ENCODE measurements at regions not wholly inside any gene's neighbourhood (a gene's known extent, or its start where the extent isn't known, plus 50 kb on each side); places are given as distances from the start of the nearest gene placed in this dataset.
A peak's percentile ranks its signal among the peaks of the same experiment; 100 is the strongest.

DNA sequence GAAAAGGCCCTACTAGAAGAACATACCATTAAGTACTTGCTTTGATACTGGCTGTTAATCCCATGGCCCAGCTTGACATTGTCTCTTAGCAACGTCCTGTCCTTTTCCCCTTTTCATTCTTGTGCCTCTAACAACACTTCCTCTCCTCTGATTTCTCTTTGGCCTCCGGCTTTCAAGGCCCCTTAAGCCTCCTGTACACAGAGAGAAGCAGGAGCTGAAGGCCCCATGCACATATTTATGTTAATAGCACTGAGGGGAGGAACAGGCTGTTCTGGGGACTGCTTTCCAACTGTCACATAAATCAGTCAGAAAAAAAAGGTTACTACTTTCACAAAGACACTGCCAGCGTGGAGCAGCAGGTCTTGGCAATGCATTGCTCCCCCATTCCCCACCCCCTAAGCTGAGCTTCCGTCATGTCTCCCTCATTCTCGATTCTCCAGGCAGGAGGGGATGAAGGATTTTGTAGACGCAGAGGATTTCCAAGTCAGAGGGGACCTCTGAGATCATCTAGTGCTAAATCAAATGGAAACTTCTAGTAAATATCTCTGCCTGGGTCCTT, 257.4 kb upstream of the ADAMTS9 start:
- DNase-seq (ENCODE audit: low spot score) = no peak

DNA sequence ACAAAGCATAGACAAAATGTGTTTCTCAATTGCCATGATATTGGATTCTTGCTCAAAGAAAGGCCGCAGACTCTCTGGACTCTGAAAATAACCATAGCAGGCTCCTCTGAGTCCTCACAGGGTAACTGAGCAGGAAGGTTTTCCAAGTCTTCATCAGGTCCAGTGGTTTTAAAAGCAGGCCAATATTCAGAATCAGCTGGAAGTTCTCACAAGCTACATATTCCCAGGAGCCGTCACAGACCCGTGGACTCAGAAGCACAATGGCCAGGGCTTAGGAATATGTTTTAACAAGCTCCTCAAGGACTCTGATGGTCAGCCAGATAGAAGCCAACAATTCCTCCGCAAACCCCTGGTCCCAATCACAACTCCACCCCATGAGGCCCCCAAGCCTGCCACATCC, 256.1 kb upstream of the ADAMTS9 start:
- DNase-seq (ENCODE audit: low spot score) = no peak

- DNase-seq (ENCODE audit: low spot score) = no peak
Measured at GRCh38 chr3:64940596-64941348, 253.0 kb upstream of the ADAMTS9 start.

DNA sequence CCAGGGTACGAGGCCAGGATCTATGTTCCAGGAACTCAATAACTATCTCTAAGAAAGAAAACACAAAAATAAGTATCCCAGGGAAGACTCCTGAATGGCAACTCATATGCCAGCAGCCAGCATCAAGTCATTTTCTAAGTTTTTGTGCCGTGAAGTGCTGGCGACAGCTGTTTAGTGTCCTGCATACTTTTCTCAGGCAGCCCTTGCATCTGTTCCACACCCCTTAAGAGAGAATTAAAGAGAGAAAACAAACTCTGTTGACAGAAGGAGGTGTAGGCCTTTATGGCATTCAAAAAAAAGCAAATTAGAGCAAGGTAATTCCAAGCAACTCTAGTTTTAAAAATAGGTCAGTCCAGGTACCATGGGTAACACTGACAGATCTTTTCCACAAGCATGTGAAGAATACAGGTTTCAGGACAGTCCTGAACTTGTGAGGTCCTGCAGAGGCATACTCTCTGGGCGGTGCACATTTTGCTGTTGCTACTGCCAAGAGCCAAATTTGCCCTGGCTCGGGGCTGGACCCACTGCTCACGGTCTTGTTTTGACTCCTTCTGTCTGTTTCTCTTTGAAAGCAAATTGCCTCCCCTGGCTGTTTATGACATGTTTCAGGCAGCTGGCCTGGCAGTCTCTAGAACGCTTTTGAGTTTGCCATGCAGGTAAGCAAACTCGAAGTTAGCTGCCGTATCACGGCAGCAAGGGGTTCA, 252.1 kb upstream of the ADAMTS9 start:
- no peak for DNase-seq (ENCODE audit: low spot score)

GRCh38 chr3:64939309-64939708, 251.5 kb upstream of the ADAMTS9 start:
- no peak for DNase-seq (ENCODE audit: low spot score)

DNA sequence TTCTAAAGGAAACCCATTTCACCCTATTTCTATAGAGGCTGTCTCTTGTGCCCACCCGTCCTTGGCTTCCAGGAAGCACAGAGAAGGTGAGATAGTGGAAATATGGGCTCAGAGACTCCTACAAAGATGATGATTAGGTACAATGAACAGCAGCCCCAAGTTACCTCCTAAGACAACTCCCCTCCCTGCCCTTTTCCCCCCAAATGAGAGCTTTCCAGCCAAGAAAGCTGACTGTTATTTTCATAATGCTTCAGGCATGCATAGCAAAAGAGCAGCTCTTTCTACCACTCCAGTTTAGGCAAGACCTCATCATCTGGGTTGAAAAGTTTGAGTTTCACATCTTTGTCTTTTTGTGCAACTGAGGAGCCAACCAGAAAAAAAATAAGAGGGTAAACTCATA, 248.8 kb upstream of the ADAMTS9 start:
- no peak for DNase-seq (ENCODE audit: low spot score)

- DNase-seq (ENCODE audit: low spot score) = no peak
Measured at GRCh38 chr3:64935971-64936370, 248.2 kb upstream of the ADAMTS9 start.

DNA sequence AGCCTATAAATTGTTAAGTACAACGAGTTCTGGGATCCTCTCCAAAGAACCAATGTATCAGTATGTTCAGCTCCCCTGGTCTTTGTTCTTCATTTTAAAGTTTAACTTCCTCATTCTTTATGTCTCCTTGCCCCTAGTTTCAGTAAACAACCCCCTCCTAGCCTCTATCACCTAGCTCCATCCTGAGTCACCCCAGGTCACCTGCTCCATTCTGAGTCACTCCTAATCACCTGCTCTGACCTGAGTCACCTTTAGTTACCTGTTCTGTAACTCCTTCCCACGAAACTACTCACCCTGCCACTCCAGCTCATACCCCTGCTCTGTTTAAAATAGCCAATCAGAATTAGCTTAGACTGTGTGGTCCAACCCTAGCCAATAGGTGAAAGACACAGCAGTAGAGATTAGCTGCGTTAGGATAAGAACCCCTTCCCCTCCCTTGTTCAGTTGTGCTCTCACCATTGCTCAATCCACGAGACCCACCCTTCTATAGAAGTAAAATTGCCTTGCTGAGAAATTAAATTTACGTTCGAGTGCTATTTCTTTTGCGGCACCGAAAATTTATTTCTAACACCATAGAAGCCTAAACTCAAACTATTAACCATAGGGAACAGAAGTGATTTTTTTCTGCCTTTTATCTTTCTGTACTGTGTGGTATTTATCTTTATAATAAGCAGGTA, 245.0 kb upstream of the ADAMTS9 start:
- DNase-seq (ENCODE audit: low spot score) = peak; percentile 52

GRCh38 chr3:64932016-64932518, 244.3 kb upstream of the ADAMTS9 start:
- DNase-seq (ENCODE audit: low spot score) = no peak

- no peak for DNase-seq (ENCODE audit: low spot score)
Measured at GRCh38 chr3:64930891-64931290, 243.1 kb upstream of the ADAMTS9 start.

DNA sequence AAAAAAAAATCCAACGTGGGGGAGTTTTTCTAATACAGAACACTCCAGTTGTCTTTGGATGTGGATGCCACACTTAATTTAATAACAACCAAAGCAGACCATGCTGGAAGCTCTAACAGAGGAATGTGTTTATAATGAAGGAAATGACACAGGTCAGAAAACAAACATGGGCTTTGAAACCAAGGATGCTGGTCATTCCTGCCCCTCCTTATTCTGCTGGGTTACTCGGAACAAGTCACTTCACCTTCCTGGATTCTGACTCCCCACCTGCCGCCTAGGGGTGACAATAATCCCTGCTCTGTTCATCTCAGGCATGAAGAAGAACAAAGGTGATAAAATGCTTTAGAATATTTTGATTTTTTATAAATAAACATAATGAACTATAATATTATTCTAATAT, 240.9 kb upstream of the ADAMTS9 start:
- no peak for DNase-seq (ENCODE audit: low spot score)

DNA sequence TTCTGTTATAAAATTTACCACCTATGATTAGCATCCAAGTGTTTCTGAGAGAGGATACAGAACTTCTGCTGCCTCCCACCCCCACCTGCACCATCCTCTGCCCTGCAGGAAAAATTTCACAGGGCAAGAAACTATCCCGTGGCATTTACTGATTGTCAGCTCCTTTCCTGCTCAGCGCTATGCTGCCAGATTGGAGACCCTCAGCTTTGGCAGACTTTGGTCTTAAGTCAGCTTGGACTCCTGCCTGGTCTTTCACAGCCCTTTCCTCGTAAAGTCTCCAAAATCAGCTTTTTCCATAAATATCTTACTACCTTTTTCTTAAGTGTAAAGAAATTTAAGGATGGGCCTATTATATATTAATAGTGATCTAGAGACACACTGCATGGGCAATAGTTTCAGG, 239.9 kb upstream of the ADAMTS9 start:
- no peak for DNase-seq (ENCODE audit: low spot score)

DNA sequence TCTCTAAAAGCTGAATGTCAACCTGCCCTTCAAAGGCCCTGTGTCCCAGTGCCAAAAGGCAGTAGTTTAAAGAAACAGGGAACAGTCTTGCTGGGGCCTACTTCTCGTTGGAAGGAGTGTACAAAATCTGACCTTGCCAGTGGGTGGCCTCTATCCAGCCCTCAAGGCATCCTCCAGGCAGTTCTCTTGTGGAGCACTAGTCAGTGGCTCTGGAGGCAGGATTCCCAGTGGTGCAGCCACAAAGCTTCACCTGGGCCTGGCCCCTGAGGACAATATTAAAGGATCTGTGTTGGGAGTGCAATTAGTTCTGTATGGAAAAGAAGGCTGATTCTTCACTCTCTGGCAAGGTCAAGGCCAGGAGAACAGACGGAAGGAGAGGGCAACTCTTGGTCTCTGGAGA, 237.8 kb upstream of the ADAMTS9 start:
- no peak for DNase-seq (ENCODE audit: low spot score)

GRCh38 chr3:64924961-64925360, 237.2 kb upstream of the ADAMTS9 start:
- no peak for DNase-seq (ENCODE audit: low spot score)

GRCh38 chr3:64922213-64922612, 234.4 kb upstream of the ADAMTS9 start:
- DNase-seq (ENCODE audit: low spot score) = no peak

DNA sequence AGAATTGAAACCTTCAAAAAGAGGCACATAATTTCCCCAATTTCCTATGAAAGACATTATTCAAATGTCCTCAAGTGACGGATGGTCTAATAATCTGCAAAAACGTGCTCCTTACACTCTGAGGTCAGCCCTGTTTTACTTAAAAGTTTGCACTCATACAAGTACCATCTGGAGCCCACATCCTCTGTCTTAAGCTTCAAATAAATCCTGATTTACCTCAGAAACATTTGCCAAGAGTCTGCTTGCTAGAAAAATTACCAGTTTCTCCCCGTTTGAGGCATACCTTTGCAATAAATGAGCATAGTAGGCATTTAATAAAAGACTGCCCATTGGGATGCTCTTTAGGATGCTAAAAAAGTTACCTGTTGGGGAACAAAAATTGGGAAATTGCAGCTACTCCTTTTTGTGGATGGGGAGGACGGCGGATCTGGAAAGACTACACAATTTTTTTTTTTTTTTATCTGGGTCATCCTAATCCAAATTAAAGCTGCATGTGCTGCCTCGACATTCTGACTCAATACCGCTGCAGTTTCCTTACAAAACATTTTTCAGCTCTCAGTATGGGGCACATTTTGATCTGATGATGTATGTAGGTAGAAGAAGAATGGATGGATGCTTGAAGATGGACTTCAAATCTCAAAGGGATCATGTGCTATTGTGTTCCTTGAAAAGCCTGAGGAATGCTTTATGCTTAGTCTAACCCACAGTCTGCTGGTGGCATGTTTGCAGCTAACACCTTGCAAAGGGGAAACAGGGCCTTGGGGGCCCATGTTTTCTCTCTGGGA, 233.7 kb upstream of the ADAMTS9 start:
- DNase-seq (ENCODE audit: low spot score) = no peak

DNA sequence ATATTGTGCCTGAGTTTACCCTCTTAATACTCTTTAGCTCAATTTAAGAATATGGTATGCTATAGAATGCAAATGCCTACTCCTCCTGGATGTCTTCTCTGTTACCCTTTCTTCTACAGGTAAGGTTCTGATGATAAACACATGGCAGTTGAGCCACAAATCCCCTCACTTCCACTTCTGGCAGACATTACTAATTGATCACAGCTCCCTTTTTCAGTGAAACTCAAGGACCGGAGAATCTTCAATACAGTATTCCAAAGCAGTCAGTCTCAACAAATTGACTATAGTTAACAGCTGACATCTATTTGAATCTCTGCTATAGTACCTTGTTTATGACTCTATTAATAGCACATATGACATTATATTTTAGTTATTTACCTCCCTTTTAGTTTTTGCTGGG, 232.1 kb upstream of the ADAMTS9 start:
- no peak for DNase-seq (ENCODE audit: low spot score)

GRCh38 chr3:64918989-64919388, 231.2 kb upstream of the ADAMTS9 start:
- DNase-seq (ENCODE audit: low spot score) = no peak

DNA sequence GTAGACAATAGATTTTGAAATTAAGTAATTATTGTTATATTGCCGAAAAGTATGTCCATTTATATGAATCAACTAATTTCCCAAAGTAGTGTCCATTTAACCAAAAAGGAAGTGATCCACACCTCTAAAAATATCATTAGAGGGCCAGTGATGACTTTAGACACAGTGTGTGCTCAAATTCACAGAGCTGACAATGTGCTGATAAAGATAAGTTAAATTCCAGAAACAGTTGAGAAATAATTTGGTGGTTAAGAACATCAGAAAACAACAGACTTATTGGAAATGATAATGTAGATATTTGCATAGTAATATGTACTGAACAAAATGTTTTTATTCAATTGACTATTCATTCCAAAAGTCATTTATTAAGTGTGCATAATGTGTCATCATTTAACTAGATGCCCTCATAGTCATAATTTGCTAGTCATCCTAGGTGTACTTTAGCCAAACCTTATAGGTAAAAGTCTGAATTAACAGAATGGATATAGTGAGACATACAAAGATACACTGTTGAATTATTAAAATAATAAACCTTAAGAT, 230.2 kb upstream of the ADAMTS9 start:
- DNase-seq (ENCODE audit: low spot score) = no peak

- DNase-seq (ENCODE audit: low spot score) = no peak
Measured at GRCh38 chr3:64916937-64917336, 229.1 kb upstream of the ADAMTS9 start.

DNA sequence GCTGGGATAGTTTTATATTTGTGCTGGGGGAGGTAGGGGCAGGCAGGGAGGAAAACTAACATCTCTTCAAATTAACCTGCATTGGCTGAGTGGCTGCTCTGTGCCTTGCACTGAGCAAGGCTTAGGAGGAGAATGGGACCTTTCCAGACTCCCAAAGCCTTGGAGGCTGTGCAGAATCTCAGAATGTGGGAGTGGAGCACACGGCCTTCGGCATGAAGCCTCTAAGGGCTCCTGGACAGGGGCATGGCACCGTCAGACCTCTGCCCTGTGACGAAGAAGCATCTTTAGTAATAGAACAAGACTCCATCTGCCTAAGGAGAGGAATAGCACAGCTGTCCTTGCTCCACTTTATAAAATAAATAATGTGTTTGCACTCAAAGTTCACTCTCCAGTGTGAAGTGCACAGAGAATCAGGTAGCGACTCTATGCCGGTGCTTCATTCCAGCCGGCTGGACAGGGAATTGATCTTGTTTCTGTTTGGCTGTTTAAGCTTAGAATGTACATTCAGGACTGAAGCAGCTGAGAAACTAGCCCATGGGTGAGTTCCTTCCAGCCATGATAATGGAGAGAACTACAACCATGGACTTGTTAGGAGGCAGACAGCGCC, 228.5 kb upstream of the ADAMTS9 start:
- DNase-seq (ENCODE audit: low spot score) = no peak

Data from mucosa of gallbladder (tissue), 1 donor.